ENCODE measurements at regions not wholly inside any gene's neighbourhood (a gene's known extent, or its start where the extent isn't known, plus 50 kb on each side); places are given as distances from the start of the nearest gene placed in this dataset.

GRCh38 chr6:137729866-137730629, 137.0 kb upstream of the TNFAIP3 start:
- no peak for ATAC-seq
- ChIA-PET CTCF (interaction anchor here (0.7 kb wide), 1 partner anchor 139 kb away, joined by 5 read pairs; no protein-coding TSS in a partner anchor), POLR2A (no interaction called here)
- Histone ChIP-seq H3K27ac (ENCODE audit: low read length) (no peak overlapping the region), H3K4me3 (ENCODE audit: low read depth in 2 of 2, low read length in 2 of 2) (no peak overlapping the region), H3K27me3 (ENCODE audit: control insufficient read depth, insufficient read depth, low read length) (no peaks in the 10 kb centered on the region; the same call in 1 of the 2 replicates), H3K36me3 (ENCODE audit: control insufficient read depth, insufficient read depth, low read length) (no peaks in the 10 kb centered on the region), H3K4me1 (ENCODE audit: control insufficient read depth, insufficient read depth, low read length) (no peaks in the 10 kb centered on the region), H3K9me3 (ENCODE audit: control insufficient read depth, insufficient read depth, low read depth, low read length) (no peaks in the 10 kb centered on the region)
- no peak for DNase-seq (ENCODE audit: low read depth, low spot score)
- intact Hi-C loops (cut with micrococcal nuclease; ENCODE audit: unreplicated experiment) (no loop called here), in situ Hi-C loops (cut with HindIII; ENCODE audit: low pct_unique_long_range_greater_than_20kb, low sequenced_read_pairs) (no loop called here)
- BruUV-seq (replicated peaks), result no TSS peak
- TF ChIP-seq REST (IDR thresholded peaks at IDR 0.05; ENCODE audit: insufficient read depth in 1 of 2, low read depth in 2 of 2, low read length in 1 of 2) (no peak), TCF7L2 (IDR thresholded peaks at IDR 0.05; ENCODE audit: low read depth, low read length) (no peak)

GRCh38 chr6:137731600-137731959, 135.5 kb upstream of the TNFAIP3 start:
- no peak overlapping the region for H3K4me3 ChIP-seq (ENCODE audit: low read depth in 2 of 2, low read length in 2 of 2)
- no peaks in the 10 kb centered on the region for H3K36me3 ChIP-seq (ENCODE audit: control insufficient read depth, insufficient read depth, low read length)
- no peak for ATAC-seq
- no peak overlapping the region for H3K27ac ChIP-seq (ENCODE audit: low read length)
- no peak for DNase-seq (ENCODE audit: low read depth, low spot score)
- H3K4me1 ChIP-seq (ENCODE audit: control insufficient read depth, insufficient read depth, low read length), result no peaks in the 10 kb centered on the region
- no TSS peak for BruUV-seq (replicated peaks)
- H3K9me3 ChIP-seq (ENCODE audit: control insufficient read depth, insufficient read depth, low read depth, low read length), result no peaks in the 10 kb centered on the region
- in situ Hi-C loops (cut with HindIII; ENCODE audit: low pct_unique_long_range_greater_than_20kb, low sequenced_read_pairs), result no loop called here
- no peaks in the 10 kb centered on the region; the same call in 1 of the 2 replicates for H3K27me3 ChIP-seq (ENCODE audit: control insufficient read depth, insufficient read depth, low read length)
- intact Hi-C loops (cut with micrococcal nuclease; ENCODE audit: unreplicated experiment), result no loop called here
- ChIA-PET CTCF (no interaction called here), POLR2A (no interaction called here)
- TF ChIP-seq REST (IDR thresholded peaks at IDR 0.05; ENCODE audit: insufficient read depth in 1 of 2, low read depth in 2 of 2, low read length in 1 of 2) (no peak), CTCF (IDR thresholded peaks at IDR 0.05) (no peak)

Data from Panc1 (cell line).